K562 (cell line): ENCODE measurements at regions not wholly inside any gene's neighbourhood (a gene's known extent, or its start where the extent isn't known, plus 50 kb on each side); places are given as distances from the start of the nearest gene placed in this dataset.
"Not testable (repeated sequence)": the region's sequence is repeated elsewhere in the genome, so short reads cannot be mapped to it uniquely, and the experiment has no call there.

Experiments used
- ATAC-seq: fragments of 200-7000 bp; cut with Tn5 transposase; 3 replicates; pipeline ENCODE4 v1.9.1; 2020; ENCODE audit warnings: moderate library complexity
- BruUV-seq: library from RNA; stranded (reverse); fragments of 400-500 nt; replicated peaks from 2 replicates; lab custom pipeline; 2021; lab: Mats Ljungman, UMichigan
- CTCF ChIA-PET: fragments of 300-600 bp; formaldehyde crosslinking; extraction: SDS; loops from one replicate; lab custom pipeline; 2021; ENCODE audit warnings: low intra/inter-chr PET ratio; lab: Yijun Ruan, JAX
- POLR2A ChIA-PET: fragments of 300-600, 350-650 bp; sonication (Branson Sonifier 250); formaldehyde crosslinking; extraction: SDS; loops from one replicate; lab custom pipeline; 2021; ENCODE audit warnings: antibody characterized with exemption, inconsistent platforms; lab: Yijun Ruan, JAX
- DNase-seq, 4 experiments: peaks; one replicate each; pipeline versions ENCODE4 v3.0.0 to v3.0.0-alpha.2; 2011 to 2018; ENCODE audit warnings: low spot score in 3 of 4, mixed read lengths in 3 of 4; ENCODE audit errors: extremely low read depth in 1 of 4
- FAIRE-seq: peaks from 2 replicates; lab custom pipeline; 2011; peaks lifted over from hg19 to GRCh38; lab: Jason Lieb, UNC
- H2AFZ ChIP-seq: 2 replicates; pipeline ENCODE4 v1.6.0; 2011; ENCODE audit warnings: low read depth, low read length, control low read depth, inconsistent platforms
- H3K27ac ChIP-seq: fragments of 200-600 bp; 3 replicates; pipeline ENCODE4 v1.8.0; 2011; ENCODE audit warnings: low read depth, mild to moderate bottlenecking, control low read depth, inconsistent platforms, low read length, moderate library complexity, mixed read lengths; ENCODE audit errors: extremely low read depth
- H3K27me3 ChIP-seq, 2 experiments: fragments of 300-600 bp in 1 of 2; 2 replicates in 1 of 2; 3 replicates in 1 of 2; pipeline versions ENCODE4 v1.6.0 to v1.8.0; 2011; ENCODE audit warnings: inconsistent platforms in 2 of 2, low read length in 2 of 2, mild to moderate bottlenecking in 1 of 2, mixed read lengths in 1 of 2, moderate library complexity in 1 of 2; ENCODE audit not compliant: control insufficient read depth in 2 of 2, insufficient read depth in 2 of 2
- H3K36me3 ChIP-seq: fragments of 300-600 bp; 3 replicates; pipeline ENCODE4 v1.8.0; 2011; ENCODE audit warnings: mild to moderate bottlenecking, low read length, inconsistent platforms; ENCODE audit not compliant: control insufficient read depth, insufficient read depth
- H3K4me1 ChIP-seq, 2 experiments: fragments of 200-600 bp in 1 of 2; replicated peaks in 1 of 2; 2 replicates in 1 of 2; 3 replicates in 1 of 2; pipeline versions ENCODE4 v1.5.1 to v1.8.0; 2011; ENCODE audit warnings: inconsistent platforms in 2 of 2, low read length in 2 of 2, mild to moderate bottlenecking in 1 of 2, mixed read lengths in 1 of 2, moderate library complexity in 1 of 2; ENCODE audit not compliant: control insufficient read depth in 2 of 2, insufficient read depth in 2 of 2
- H3K4me2 ChIP-seq: 2 replicates; pipeline ENCODE4 v1.6.1; 2011; ENCODE audit warnings: low read length, control low read depth, inconsistent platforms, mixed read lengths; ENCODE audit not compliant: insufficient read depth
- H3K4me3 ChIP-seq: fragments of 200-600 bp; sonication (generic), shearing (Covaris generic); 2 replicates; pipeline ENCODE4 v1.5.1; 2016; ENCODE audit warnings: control low read depth, inconsistent platforms
- H3K79me2 ChIP-seq: fragments of 200-600 bp; 3 replicates; pipeline ENCODE4 v1.8.0; 2011; ENCODE audit warnings: low read length, inconsistent platforms; ENCODE audit not compliant: control insufficient read depth, insufficient read depth
- H3K9ac ChIP-seq, 2 experiments: 2 replicates each; pipeline versions ENCODE4 v1.6.0 to v1.6.1; 2011; ENCODE audit warnings: low read depth in 2 of 2, low read length in 2 of 2, control low read depth in 1 of 2, inconsistent platforms in 1 of 2, mild to moderate bottlenecking in 1 of 2, mixed read lengths in 1 of 2; ENCODE audit not compliant: insufficient read depth in 1 of 2
- H3K9me1 ChIP-seq: one replicate; pipeline ENCODE4 v1.6.0; 2011; ENCODE audit warnings: inconsistent platforms, mild to moderate bottlenecking, low read length, moderate library complexity; ENCODE audit not compliant: control insufficient read depth, insufficient read depth
- H3K9me3 ChIP-seq: replicated peaks from 2 replicates; pipeline ENCODE4 v1.5.1; 2011; ENCODE audit warnings: low read depth, low read length, inconsistent platforms; ENCODE audit not compliant: control insufficient read depth, insufficient read depth
- H4K20me1 ChIP-seq: replicated peaks from 2 replicates; pipeline ENCODE4 v1.6.1; 2011; ENCODE audit warnings: low read length, inconsistent platforms, mixed read lengths; ENCODE audit not compliant: control insufficient read depth, insufficient read depth
- WGBS: fragments of 100-300 bp; shearing (Covaris generic); methylation state at CpG from one replicate; pipeline ENCODE4 v1.1.6; 2016; ENCODE audit warnings: low coverage, mixed read lengths; ENCODE audit not compliant: insufficient coverage; ENCODE audit errors: missing lambda C conversion rate; 5-methylcytosine and 5-hydroxymethylcytosine counted together
- in situ Hi-C: fragments of 300-500 bp; cut with MboI; formaldehyde crosslinking; loops from 4 replicates; pipeline ENCODE4 v1.15.0; 2018; ENCODE audit warnings: inconsistent platforms, mixed read lengths
- intact Hi-C: fragments of 100-400 bp; cut with micrococcal nuclease; formaldehyde crosslinking; loops from 2 replicates; pipeline ENCODE4 v1.14.2; 2022
- TF ChIP-seq, protein P1 (sequence below): fragments of 450-650 bp; IDR thresholded peaks from 2 replicates; pipeline ENCODE4 v1.6.1; 2016; ENCODE audit warnings: mild to moderate bottlenecking, moderate library complexity

DNA sequence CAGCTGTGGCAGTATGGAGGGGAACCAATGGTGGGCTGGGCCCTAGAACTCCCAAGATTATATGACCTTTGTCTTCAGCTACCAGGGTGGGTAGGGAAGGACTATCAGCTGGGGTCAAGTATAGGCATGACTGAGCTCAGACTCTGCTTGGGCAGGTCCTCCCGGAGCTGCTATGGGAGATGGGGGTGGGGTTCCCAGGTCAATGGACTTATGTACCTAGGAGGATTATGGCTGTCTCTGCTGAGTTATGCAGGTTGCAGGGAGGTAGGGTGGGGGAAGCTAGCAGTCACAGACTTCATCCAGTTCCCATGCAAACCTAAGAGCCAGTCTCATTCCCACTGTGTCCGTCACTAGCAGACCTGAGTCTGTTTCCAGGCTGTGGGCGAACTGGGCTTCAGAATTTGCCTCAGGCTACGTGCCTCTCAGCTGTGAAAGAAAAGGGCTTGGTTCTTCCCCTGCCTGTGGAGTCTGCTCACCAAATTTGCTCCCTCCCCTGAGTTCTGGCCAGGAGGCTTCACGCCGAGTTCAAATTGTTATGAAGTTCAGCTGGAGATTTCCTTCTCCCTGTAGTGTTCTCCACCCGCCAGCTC is 985.8 kb upstream of the NRXN1 start (continued):
- TF ChIP-seq, protein P1, sequence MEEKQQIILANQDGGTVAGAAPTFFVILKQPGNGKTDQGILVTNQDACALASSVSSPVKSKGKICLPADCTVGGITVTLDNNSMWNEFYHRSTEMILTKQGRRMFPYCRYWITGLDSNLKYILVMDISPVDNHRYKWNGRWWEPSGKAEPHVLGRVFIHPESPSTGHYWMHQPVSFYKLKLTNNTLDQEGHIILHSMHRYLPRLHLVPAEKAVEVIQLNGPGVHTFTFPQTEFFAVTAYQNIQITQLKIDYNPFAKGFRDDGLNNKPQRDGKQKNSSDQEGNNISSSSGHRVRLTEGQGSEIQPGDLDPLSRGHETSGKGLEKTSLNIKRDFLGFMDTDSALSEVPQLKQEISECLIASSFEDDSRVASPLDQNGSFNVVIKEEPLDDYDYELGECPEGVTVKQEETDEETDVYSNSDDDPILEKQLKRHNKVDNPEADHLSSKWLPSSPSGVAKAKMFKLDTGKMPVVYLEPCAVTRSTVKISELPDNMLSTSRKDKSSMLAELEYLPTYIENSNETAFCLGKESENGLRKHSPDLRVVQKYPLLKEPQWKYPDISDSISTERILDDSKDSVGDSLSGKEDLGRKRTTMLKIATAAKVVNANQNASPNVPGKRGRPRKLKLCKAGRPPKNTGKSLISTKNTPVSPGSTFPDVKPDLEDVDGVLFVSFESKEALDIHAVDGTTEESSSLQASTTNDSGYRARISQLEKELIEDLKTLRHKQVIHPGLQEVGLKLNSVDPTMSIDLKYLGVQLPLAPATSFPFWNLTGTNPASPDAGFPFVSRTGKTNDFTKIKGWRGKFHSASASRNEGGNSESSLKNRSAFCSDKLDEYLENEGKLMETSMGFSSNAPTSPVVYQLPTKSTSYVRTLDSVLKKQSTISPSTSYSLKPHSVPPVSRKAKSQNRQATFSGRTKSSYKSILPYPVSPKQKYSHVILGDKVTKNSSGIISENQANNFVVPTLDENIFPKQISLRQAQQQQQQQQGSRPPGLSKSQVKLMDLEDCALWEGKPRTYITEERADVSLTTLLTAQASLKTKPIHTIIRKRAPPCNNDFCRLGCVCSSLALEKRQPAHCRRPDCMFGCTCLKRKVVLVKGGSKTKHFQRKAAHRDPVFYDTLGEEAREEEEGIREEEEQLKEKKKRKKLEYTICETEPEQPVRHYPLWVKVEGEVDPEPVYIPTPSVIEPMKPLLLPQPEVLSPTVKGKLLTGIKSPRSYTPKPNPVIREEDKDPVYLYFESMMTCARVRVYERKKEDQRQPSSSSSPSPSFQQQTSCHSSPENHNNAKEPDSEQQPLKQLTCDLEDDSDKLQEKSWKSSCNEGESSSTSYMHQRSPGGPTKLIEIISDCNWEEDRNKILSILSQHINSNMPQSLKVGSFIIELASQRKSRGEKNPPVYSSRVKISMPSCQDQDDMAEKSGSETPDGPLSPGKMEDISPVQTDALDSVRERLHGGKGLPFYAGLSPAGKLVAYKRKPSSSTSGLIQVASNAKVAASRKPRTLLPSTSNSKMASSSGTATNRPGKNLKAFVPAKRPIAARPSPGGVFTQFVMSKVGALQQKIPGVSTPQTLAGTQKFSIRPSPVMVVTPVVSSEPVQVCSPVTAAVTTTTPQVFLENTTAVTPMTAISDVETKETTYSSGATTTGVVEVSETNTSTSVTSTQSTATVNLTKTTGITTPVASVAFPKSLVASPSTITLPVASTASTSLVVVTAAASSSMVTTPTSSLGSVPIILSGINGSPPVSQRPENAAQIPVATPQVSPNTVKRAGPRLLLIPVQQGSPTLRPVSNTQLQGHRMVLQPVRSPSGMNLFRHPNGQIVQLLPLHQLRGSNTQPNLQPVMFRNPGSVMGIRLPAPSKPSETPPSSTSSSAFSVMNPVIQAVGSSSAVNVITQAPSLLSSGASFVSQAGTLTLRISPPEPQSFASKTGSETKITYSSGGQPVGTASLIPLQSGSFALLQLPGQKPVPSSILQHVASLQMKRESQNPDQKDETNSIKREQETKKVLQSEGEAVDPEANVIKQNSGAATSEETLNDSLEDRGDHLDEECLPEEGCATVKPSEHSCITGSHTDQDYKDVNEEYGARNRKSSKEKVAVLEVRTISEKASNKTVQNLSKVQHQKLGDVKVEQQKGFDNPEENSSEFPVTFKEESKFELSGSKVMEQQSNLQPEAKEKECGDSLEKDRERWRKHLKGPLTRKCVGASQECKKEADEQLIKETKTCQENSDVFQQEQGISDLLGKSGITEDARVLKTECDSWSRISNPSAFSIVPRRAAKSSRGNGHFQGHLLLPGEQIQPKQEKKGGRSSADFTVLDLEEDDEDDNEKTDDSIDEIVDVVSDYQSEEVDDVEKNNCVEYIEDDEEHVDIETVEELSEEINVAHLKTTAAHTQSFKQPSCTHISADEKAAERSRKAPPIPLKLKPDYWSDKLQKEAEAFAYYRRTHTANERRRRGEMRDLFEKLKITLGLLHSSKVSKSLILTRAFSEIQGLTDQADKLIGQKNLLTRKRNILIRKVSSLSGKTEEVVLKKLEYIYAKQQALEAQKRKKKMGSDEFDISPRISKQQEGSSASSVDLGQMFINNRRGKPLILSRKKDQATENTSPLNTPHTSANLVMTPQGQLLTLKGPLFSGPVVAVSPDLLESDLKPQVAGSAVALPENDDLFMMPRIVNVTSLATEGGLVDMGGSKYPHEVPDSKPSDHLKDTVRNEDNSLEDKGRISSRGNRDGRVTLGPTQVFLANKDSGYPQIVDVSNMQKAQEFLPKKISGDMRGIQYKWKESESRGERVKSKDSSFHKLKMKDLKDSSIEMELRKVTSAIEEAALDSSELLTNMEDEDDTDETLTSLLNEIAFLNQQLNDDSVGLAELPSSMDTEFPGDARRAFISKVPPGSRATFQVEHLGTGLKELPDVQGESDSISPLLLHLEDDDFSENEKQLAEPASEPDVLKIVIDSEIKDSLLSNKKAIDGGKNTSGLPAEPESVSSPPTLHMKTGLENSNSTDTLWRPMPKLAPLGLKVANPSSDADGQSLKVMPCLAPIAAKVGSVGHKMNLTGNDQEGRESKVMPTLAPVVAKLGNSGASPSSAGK: no peak
- TF ChIP-seq, all 486 proteins: peak for 0

DNA sequence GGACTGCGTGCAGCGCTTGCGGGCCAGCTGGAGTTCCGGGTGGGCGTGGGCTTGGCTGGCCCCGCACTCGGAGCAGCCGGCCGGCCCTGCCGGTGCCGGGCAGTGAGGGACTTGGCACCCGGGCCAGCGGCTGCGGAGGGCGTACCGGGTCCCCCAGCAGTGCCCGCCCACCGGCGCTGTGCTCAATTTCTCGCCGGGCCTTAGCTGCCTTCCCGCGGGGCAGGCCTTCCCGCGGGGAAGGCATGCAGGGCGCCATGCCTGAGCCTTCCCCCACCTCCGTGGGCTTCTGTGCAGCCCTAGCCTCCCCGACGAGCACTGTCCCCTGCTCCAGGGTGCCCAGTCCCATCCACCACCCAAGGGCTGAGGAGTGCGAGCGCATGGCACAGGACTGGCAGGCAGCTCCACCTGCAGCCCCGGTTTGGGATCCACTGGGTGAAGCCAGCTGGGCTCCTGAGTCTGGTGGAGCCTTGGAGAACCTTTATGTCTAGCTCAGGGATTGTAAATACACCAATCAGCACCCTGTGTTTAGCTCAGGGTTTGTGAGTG is 975.0 kb upstream of the NRXN1 start:
- ATAC-seq, H3K9me3 ChIP-seq, H3K27me3 ChIP-seq, H3K4me2 ChIP-seq, H3K4me3 ChIP-seq, H3K9me1 ChIP-seq, H3K27ac ChIP-seq, intact Hi-C loops, H4K20me1 ChIP-seq, BruUV-seq, H3K9ac ChIP-seq, in situ Hi-C loops, FAIRE-seq, H3K4me1 ChIP-seq, DNase-seq, CTCF ChIA-PET, H3K36me3 ChIP-seq, H3K79me2 ChIP-seq, POLR2A ChIA-PET, H2AFZ ChIP-seq: not testable (repeated sequence)
- 0% methylated on average over 9 of the region's 32 CpGs for WGBS
